Lung (tissue), 11 donors: ENCODE measurements at regions not wholly inside any gene's neighbourhood (a gene's known extent, or its start where the extent isn't known, plus 50 kb on each side); places are given as distances from the start of the nearest gene placed in this dataset.

Experiments
- ATAC-seq: fragments of 200-7000 bp; cut with Tn5 transposase; one replicate; pipeline ENCODE4 v1.9.1; 2020; ENCODE audit warnings: moderate number of reproducible peaks; ENCODE audit not compliant: insufficient read depth, low FRiP score
- DNase-seq, 3 donors: peaks; one replicate each; pipeline ENCODE4 v3.0.0-alpha.2; 2013 to 2017
- H3K27ac ChIP-seq, 2 donors: one replicate each; pipeline ENCODE4 v1.5.1; 2013; ENCODE audit warnings: mild to moderate bottlenecking in 2 of 2, moderate library complexity in 2 of 2, control low read depth in 1 of 2, inconsistent platforms in 1 of 2, low read depth in 1 of 2, low read length in 1 of 2
- H3K27me3 ChIP-seq, 3 donors: one replicate each; pipeline ENCODE4 v1.5.1; 2013; ENCODE audit warnings: low read length in 2 of 3; ENCODE audit not compliant: control insufficient read depth in 3 of 3, insufficient read depth in 3 of 3
- H3K36me3 ChIP-seq, 4 donors: one replicate each; pipeline ENCODE4 v1.5.1; 2013; ENCODE audit warnings: low read length in 4 of 4, mild to moderate bottlenecking in 1 of 4, moderate library complexity in 1 of 4; ENCODE audit not compliant: control insufficient read depth in 4 of 4, insufficient read depth in 4 of 4
- H3K4me1 ChIP-seq, 5 donors: one replicate each; pipeline ENCODE4 v1.5.1; 2013; ENCODE audit warnings: low read length in 5 of 5, mild to moderate bottlenecking in 2 of 5, moderate library complexity in 1 of 5; ENCODE audit not compliant: control insufficient read depth in 5 of 5, insufficient read depth in 5 of 5
- H3K4me3 ChIP-seq: one replicate; pipeline ENCODE4 v1.5.1; 2013; ENCODE audit warnings: mild to moderate bottlenecking, control low read depth, moderate library complexity
- H3K9ac ChIP-seq, 2 donors: one replicate each; pipeline ENCODE4 v1.5.1; 2013; ENCODE audit warnings: low read length in 2 of 2, control low read depth in 1 of 2; ENCODE audit not compliant: insufficient read depth in 1 of 2
- H3K9me3 ChIP-seq, 4 donors: one replicate each; pipeline ENCODE4 v1.5.1; 2013; ENCODE audit warnings: low read length in 3 of 4, mild to moderate bottlenecking in 1 of 4, moderate library complexity in 1 of 4; ENCODE audit not compliant: control insufficient read depth in 4 of 4, insufficient read depth in 3 of 4
- WGBS, 2 donors: extraction: QIAGEN DNeasy Blood & Tissue Kit; methylation state at CpG; one replicate each; pipeline ENCODE4 v1.1.7; 2013; 5-methylcytosine and 5-hydroxymethylcytosine counted together
- TF ChIP-seq, protein P1 (sequence below): IDR thresholded peaks from 2 replicates; pipeline ENCODE4 v1.5.1; 2012; ENCODE audit warnings: mild to moderate bottlenecking; ENCODE audit errors: control extremely low read depth, extremely low read depth
- donor health status: control.
- donor health status: control.
- donor health status: Bipolar disorder and iron deficiency.
- donor health status: healthy.
- donor health status: DM: yes; HTN: yes; CAD: no.

DNA sequence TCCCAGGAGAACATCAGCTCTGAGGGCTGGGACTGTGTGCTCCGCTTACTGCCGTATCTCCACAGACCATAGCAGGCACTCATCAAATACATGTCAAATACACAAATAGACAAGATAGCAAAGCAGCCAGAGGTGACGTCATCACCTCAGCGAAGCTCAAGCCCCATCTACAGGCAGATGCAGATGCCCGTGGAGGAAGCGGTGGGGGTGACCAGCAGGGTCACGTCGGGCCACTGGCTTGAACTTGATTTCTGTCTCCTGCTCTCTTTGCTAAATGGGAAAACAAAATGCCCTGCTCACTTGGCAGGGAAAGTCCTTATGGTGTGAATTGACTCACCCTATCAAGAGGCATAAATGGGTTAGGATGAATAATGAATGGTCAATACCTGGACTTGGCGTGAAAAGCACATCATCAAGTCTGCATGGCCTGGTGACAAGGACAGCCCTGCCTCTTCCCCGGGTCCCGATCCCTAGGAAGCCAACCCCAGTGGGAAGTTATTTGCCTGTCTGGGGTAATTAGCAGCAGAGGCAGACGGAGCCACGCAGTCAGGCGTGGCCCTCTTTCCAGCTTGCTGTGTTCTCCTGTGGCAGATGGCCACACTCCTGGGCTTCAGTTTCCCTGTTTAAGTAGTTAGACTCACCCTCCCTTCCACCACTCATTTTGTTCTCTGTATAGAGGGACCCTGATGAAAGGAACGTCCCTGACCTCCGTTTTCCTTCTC is 536.0 kb downstream of the NPHP4 start:
- DNase-seq (no peak), ATAC-seq (no peak)
- Histone ChIP-seq H3K9ac (no peak overlapping the region), H3K4me1 (peaks cover 0 to 3% (median 0%) of the 10 kb centered on the region in 5 donors), H3K27ac (no peak overlapping the region), H3K9me3 (peaks cover 0 to 2% (median 0%) of the 10 kb centered on the region in 4 donors), H3K27me3 (peaks cover 0 to 28% (median 18%) of the 10 kb centered on the region in 3 donors), H3K4me3 (no peak overlapping the region), H3K36me3 (no peaks in the 10 kb centered on the region)
- WGBS, 2 donors = 50 to 60% methylated on average over 16 of the region's 16 CpGs
- TF ChIP-seq, protein P1, sequence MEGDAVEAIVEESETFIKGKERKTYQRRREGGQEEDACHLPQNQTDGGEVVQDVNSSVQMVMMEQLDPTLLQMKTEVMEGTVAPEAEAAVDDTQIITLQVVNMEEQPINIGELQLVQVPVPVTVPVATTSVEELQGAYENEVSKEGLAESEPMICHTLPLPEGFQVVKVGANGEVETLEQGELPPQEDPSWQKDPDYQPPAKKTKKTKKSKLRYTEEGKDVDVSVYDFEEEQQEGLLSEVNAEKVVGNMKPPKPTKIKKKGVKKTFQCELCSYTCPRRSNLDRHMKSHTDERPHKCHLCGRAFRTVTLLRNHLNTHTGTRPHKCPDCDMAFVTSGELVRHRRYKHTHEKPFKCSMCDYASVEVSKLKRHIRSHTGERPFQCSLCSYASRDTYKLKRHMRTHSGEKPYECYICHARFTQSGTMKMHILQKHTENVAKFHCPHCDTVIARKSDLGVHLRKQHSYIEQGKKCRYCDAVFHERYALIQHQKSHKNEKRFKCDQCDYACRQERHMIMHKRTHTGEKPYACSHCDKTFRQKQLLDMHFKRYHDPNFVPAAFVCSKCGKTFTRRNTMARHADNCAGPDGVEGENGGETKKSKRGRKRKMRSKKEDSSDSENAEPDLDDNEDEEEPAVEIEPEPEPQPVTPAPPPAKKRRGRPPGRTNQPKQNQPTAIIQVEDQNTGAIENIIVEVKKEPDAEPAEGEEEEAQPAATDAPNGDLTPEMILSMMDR = no peak

DNA sequence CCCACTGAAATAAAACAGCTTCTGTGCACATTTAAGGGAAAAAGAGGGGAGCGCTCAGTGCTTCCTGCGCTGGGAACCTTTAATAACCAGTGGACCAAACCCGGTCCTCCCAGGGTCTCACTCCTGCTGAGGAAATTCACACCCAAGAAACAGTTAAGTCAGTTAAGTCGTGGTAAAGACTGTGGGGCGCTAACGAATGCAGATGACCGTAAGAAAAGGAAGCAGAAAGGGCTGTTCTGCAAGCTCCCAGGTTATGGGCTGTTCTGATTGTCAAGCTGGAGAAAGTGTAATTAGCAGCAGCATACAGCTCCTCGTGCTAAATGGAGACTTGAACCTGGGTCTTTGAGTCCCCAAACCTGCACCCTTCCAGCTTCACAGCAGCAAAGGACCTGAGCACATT is 536.6 kb downstream of the NPHP4 start:
- WGBS, 2 donors = 28 to 30% methylated on average over 8 of the region's 8 CpGs
- Histone ChIP-seq H3K27me3 (peaks cover 0 to 28% (median 18%) of the 10 kb centered on the region in 3 donors), H3K9ac (no peak overlapping the region), H3K4me3 (no peak overlapping the region), H3K9me3 (no peaks in the 10 kb centered on the region), H3K27ac (no peak overlapping the region), H3K36me3 (no peaks in the 10 kb centered on the region), H3K4me1 (peaks cover 0 to 3% (median 0%) of the 10 kb centered on the region in 5 donors)
- TF ChIP-seq, protein P1 = no peak
- ATAC-seq (no peak), DNase-seq (no peak)

DNA sequence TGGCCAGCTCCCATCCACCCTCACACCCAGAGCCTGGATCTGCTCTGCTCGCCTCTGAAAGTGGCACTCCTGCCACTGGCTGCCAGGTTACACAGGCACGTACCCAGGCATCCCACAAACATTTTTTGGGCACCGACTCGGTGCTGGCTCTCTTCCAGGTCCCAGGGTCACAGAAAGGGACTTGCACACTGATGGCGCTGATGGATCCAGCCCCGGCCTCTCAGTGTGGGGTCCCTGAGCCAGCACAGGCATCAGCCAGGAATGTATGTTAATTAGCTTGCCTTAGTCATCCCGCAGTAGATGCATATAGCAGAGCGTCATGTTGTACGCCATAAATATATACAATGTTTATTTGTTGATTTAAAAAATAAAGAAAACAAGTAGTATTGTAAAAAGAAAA is 537.2 kb downstream of the NPHP4 start:
- Histone ChIP-seq H3K4me3 (no peak overlapping the region), H3K36me3 (no peaks in the 10 kb centered on the region), H3K27ac (no peak overlapping the region), H3K27me3 (peaks cover 0 to 28% (median 18%) of the 10 kb centered on the region in 3 donors), H3K9me3 (no peaks in the 10 kb centered on the region), H3K9ac (no peak overlapping the region), H3K4me1 (peaks cover 0 to 3% (median 0%) of the 10 kb centered on the region in 5 donors)
- ATAC-seq (no peak), DNase-seq (no peak)
- WGBS, 2 donors = 53 to 67% methylated on average over 9 of the region's 9 CpGs
- TF ChIP-seq, protein P1 = no peak
